WERI-Rb-1 (cell line): ENCODE measurements at regions not wholly inside any gene's neighbourhood (a gene's known extent, or its start where the extent isn't known, plus 50 kb on each side); places are given as distances from the start of the nearest gene placed in this dataset.

Experiments used
- DNase-seq: peaks from one replicate; pipeline ENCODE4 v3.0.0-alpha.2; 2020
- H3K27ac ChIP-seq: fragments of 250-450 bp; sonication (Bioruptor Pico); 2 replicates; pipeline ENCODE4 v1.5.1; 2020; ENCODE audit warnings: mild to moderate bottlenecking, moderate library complexity
- H3K27me3 ChIP-seq: fragments of 250-450 bp; sonication (Bioruptor Pico); 2 replicates; pipeline ENCODE4 v1.5.1; 2021; ENCODE audit warnings: mild to moderate bottlenecking, low read depth, moderate library complexity; ENCODE audit not compliant: insufficient read depth, severe bottlenecking
- H3K36me3 ChIP-seq: fragments of 250-450 bp; sonication (Bioruptor Pico); 2 replicates; pipeline ENCODE4 v1.5.1; 2020; ENCODE audit warnings: mild to moderate bottlenecking, moderate library complexity
- H3K4me3 ChIP-seq: 2 replicates; pipeline ENCODE4 v1.5.1; 2011; ENCODE audit warnings: low read depth, mild to moderate bottlenecking, control low read depth, low read length
- H3K9me3 ChIP-seq: fragments of 250-450 bp; sonication (Bioruptor Pico); 2 replicates; pipeline ENCODE4 v1.5.1; 2021; ENCODE audit warnings: mild to moderate bottlenecking, moderate library complexity; ENCODE audit not compliant: severe bottlenecking
- CTCF ChIP-seq: IDR thresholded peaks from 2 replicates; pipeline ENCODE4 v1.5.1; 2011; ENCODE audit warnings: low read depth, mild to moderate bottlenecking, control low read depth, inconsistent platforms, low read length

GRCh38 chr2:234128606-234129005 is 78.1 kb downstream of the SPP2 start:
- Histone ChIP-seq H3K9me3 (no peaks in the 10 kb centered on the region), H3K4me3 (no peak overlapping the region), H3K27me3 (no peaks in the 10 kb centered on the region), H3K36me3 (no peaks in the 10 kb centered on the region), H3K27ac (no peak overlapping the region)
- no peak for DNase-seq
- no peak for TF ChIP-seq CTCF
